HCT116 (cell line): ENCODE measurements at regions not wholly inside any gene's neighbourhood (a gene's known extent, or its start where the extent isn't known, plus 50 kb on each side); places are given as distances from the start of the nearest gene placed in this dataset.

Source experiments
- ATAC-seq: fragments of 200-7000 bp; cut with Tn5 transposase; 2 replicates; pipeline ENCODE4 v1.9.1; 2020; ENCODE audit warnings: mild to moderate bottlenecking, moderate library complexity
- BruUV-seq: library from RNA; stranded (reverse); fragments of 400-500 nt; replicated peaks from 2 replicates; lab custom pipeline; 2021; lab: Mats Ljungman, UMichigan
- CTCF ChIA-PET: fragments of 300-600 bp; sonication (Branson Sonifier 250); formaldehyde crosslinking; loops from one replicate; lab custom pipeline; 2021; ENCODE audit warnings: antibody characterized with exemption; lab: Charles Lee
- POLR2A ChIA-PET: fragments of 300-600, 350-600 bp; sonication (Branson Sonifier 250); formaldehyde crosslinking; loops from one replicate; lab custom pipeline; 2021; ENCODE audit warnings: antibody characterized with exemption; lab: Charles Lee
- RAD21 ChIA-PET, 2 experiments: fragments of 300-600 bp; sonication (Branson Sonifier 250); formaldehyde crosslinking; loops; one replicate each; lab custom pipeline; 2023; ENCODE audit warnings: low total read pairs in 2 of 2; ENCODE audit not compliant: uncharacterized antibody in 2 of 2, unreplicated experiment in 2 of 2, low non-redundant PET in 1 of 2; lab: Charles Lee
- DNase-seq: peaks from one replicate; pipeline ENCODE4 v3.0.0-alpha.2; 2010; ENCODE audit warnings: low read depth, low spot score
- H2AFZ ChIP-seq: fragments of 200-600 bp; shearing (Covaris generic), sonication (generic); 2 replicates; pipeline ENCODE4 v1.6.1; 2017; ENCODE audit warnings: low read depth, mixed run types, mixed read lengths, antibody characterized with exemption, low read length; ENCODE audit not compliant: poor library complexity, severe bottlenecking
- H3K27ac ChIP-seq: 2 replicates; pipeline ENCODE4 v1.5.1; 2012; ENCODE audit warnings: low read depth, low read length
- H3K27me3 ChIP-seq: fragments of 200-600 bp; sonication (generic); 2 replicates; pipeline ENCODE4 v1.6.1; 2016; ENCODE audit warnings: mixed run types, low read length, mixed read lengths; ENCODE audit not compliant: insufficient read depth
- H3K36me3 ChIP-seq, 2 experiments: fragments of 200-500 bp in 1 of 2; fragments of 200-600 bp in 1 of 2; sonication (Bioruptor generic) in 1 of 2; sonication (generic) in 1 of 2; 2 replicates each; pipeline versions ENCODE4 v1.5.1 to v1.6.1; 2014 to 2016; ENCODE audit warnings: low read length in 2 of 2, inconsistent platforms in 1 of 2, mixed read lengths in 1 of 2, mixed run types in 1 of 2; ENCODE audit not compliant: insufficient read depth in 2 of 2, control insufficient read depth in 1 of 2
- H3K4me1 ChIP-seq, 2 experiments: fragments of 200-600 bp in 1 of 2; sonication (generic) in 1 of 2; 2 replicates each; pipeline versions ENCODE4 v1.5.1 to v1.6.1; 2012 to 2017; ENCODE audit warnings: low read length in 2 of 2, inconsistent platforms in 1 of 2, mild to moderate bottlenecking in 1 of 2, mixed read lengths in 1 of 2, mixed run types in 1 of 2, moderate library complexity in 1 of 2; ENCODE audit not compliant: insufficient read depth in 2 of 2, control insufficient read depth in 1 of 2
- H3K4me2 ChIP-seq: fragments of 200-600 bp; sonication (generic); 2 replicates; pipeline ENCODE4 v1.6.1; 2017; ENCODE audit warnings: mixed run types, low read length, mixed read lengths
- H3K4me3 ChIP-seq, 2 experiments: fragments of 200-600 bp in 1 of 2; sonication (generic) in 1 of 2; replicated peaks in 1 of 2; 2 replicates each; pipeline ENCODE4 v1.5.1; 2011 to 2016; ENCODE audit warnings: low read length in 2 of 2, control low read depth in 1 of 2, low read depth in 1 of 2, mild to moderate bottlenecking in 1 of 2, mixed read lengths in 1 of 2, mixed run types in 1 of 2
- H3K79me2 ChIP-seq: fragments of 200-600 bp; sonication (generic); 2 replicates; pipeline ENCODE4 v1.6.1; 2017; ENCODE audit warnings: mild to moderate bottlenecking, mixed run types, low read length, moderate library complexity, mixed read lengths; ENCODE audit not compliant: insufficient read depth
- H3K9ac ChIP-seq: fragments of 200-600 bp; sonication (generic); 2 replicates; pipeline ENCODE4 v1.6.1; 2016; ENCODE audit warnings: low read length, mixed read lengths
- H3K9me2 ChIP-seq: fragments of 200-600 bp; sonication (generic), shearing (Covaris generic); 2 replicates; pipeline ENCODE4 v1.6.1; 2017; ENCODE audit warnings: mixed run types, mild to moderate bottlenecking, moderate library complexity; ENCODE audit not compliant: insufficient read depth
- H3K9me3 ChIP-seq, 2 experiments: fragments of 200-500 bp in 1 of 2; fragments of 200-600 bp in 1 of 2; sonication (Bioruptor generic) in 1 of 2; sonication (generic) in 1 of 2; 2 replicates each; pipeline ENCODE4 v1.6.1; 2014 to 2017; ENCODE audit warnings: low read length in 2 of 2, mixed read lengths in 2 of 2, inconsistent platforms in 1 of 2, low read depth in 1 of 2, mild to moderate bottlenecking in 1 of 2, mixed run types in 1 of 2, moderate library complexity in 1 of 2; ENCODE audit not compliant: control insufficient read depth in 1 of 2, insufficient read depth in 1 of 2
- H4K20me1 ChIP-seq: fragments of 200-600 bp; sonication (generic), shearing (Covaris generic); 2 replicates; pipeline ENCODE4 v1.6.1; 2017; ENCODE audit warnings: mixed run types, mild to moderate bottlenecking, moderate library complexity; ENCODE audit not compliant: insufficient read depth
- ATF3 ChIP-seq: IDR thresholded peaks from 2 replicates; pipeline ENCODE4 v1.6.1; 2012
- EZH2 ChIP-seq: fragments of 200-600 bp; sonication (generic); IDR thresholded peaks from 2 replicates; pipeline ENCODE4 v1.6.1; 2017; ENCODE audit warnings: antibody characterized with exemption, mixed run types
- JUND ChIP-seq: IDR thresholded peaks from 2 replicates; pipeline ENCODE4 v1.6.1; 2012
- MAX ChIP-seq: IDR thresholded peaks from 2 replicates; pipeline ENCODE4 v1.6.1; 2012
- POLR2AphosphoS5 ChIP-seq: IDR thresholded peaks from 2 replicates; pipeline ENCODE4 v1.6.1; 2011; ENCODE audit warnings: mild to moderate bottlenecking, low read depth, low read length, moderate library complexity
- RAD21 ChIP-seq: IDR thresholded peaks from 2 replicates; pipeline ENCODE4 v1.6.1; 2012; ENCODE audit warnings: low read depth, mild to moderate bottlenecking
- SIN3A ChIP-seq: IDR thresholded peaks from 2 replicates; pipeline ENCODE4 v1.6.1; 2012; ENCODE audit warnings: low read depth
- SP1 ChIP-seq: IDR thresholded peaks from 2 replicates; pipeline ENCODE4 v1.6.1; 2012; ENCODE audit warnings: low read depth
- TCF7L2 ChIP-seq: IDR thresholded peaks from 2 replicates; pipeline ENCODE4 v1.7.0; 2011; ENCODE audit warnings: borderline replicate concordance, inconsistent platforms; ENCODE audit not compliant: insufficient read depth, insufficient read length; ENCODE audit errors: extremely low read depth
- ZFX ChIP-seq: fragments of 450-650 bp; IDR thresholded peaks from 2 replicates; pipeline ENCODE4 v1.6.1; 2017
- ZNF274 ChIP-seq: fragments of 200-500 bp; sonication (Bioruptor generic); IDR thresholded peaks from 2 replicates; pipeline ENCODE4 v1.6.1; 2014; ENCODE audit warnings: mild to moderate bottlenecking, low read depth, low read length, inconsistent platforms
- intact Hi-C: fragments of 100-400 bp; cut with micrococcal nuclease; formaldehyde crosslinking; loops from 2 replicates; pipeline ENCODE4 v1.10.0; 2022

GRCh38 chr5:124873713-124874112, 127.3 kb upstream of the ZNF608 start:
- ChIA-PET RAD21 (no interaction called here), POLR2A (no interaction called here), CTCF (no interaction called here)
- no peak overlapping the region for H2AFZ ChIP-seq
- no peaks in the 10 kb centered on the region for H3K36me3 ChIP-seq
- no peaks in the 10 kb centered on the region for H3K27me3 ChIP-seq
- H3K9ac ChIP-seq, result no peak overlapping the region
- H3K4me2 ChIP-seq, result no peak overlapping the region
- intact Hi-C loops, result no loop called here
- H4K20me1 ChIP-seq, result no peaks in the 10 kb centered on the region
- TF ChIP-seq ATF3 (no peak), JUND (no peak), POLR2AphosphoS5 (no peak), ZFX (no peak), MAX (no peak)
- no peak overlapping the region for H3K4me3 ChIP-seq
- DNase-seq (no peak), ATAC-seq (no peak)
- H3K9me2 ChIP-seq, result no peaks in the 10 kb centered on the region
- H3K79me2 ChIP-seq, result no peaks in the 10 kb centered on the region
- no peaks in the 10 kb centered on the region for H3K9me3 ChIP-seq
- no peak overlapping the region for H3K27ac ChIP-seq
- no TSS peak for BruUV-seq
- H3K4me1 ChIP-seq, result no peaks in the 10 kb centered on the region

GRCh38 chr5:124876566-124876965, 130.1 kb upstream of the ZNF608 start:
- Histone ChIP-seq H3K27me3 (no peaks in the 10 kb centered on the region), H3K4me3 (no peak overlapping the region), H3K9ac (no peak overlapping the region)
- intact Hi-C loops, result no loop called here
- no peak for TF ChIP-seq SIN3A
- no peak for TF ChIP-seq SP1
- TF ChIP-seq ZFX, result no peak
- no peak for TF ChIP-seq ZNF274
- no peak for TF ChIP-seq EZH2
- no peak for TF ChIP-seq TCF7L2
- TF ChIP-seq RAD21, result no peak
- TF ChIP-seq, all 23 proteins: peak for 0
- Histone ChIP-seq H3K9me2 (no peaks in the 10 kb centered on the region), H3K27ac (no peak overlapping the region), H3K4me2 (no peak overlapping the region), H3K4me1 (no peaks in the 10 kb centered on the region), H3K36me3 (no peaks in the 10 kb centered on the region), H4K20me1 (no peaks in the 10 kb centered on the region), H3K79me2 (no peaks in the 10 kb centered on the region), H2AFZ (no peak overlapping the region), H3K9me3 (no peaks in the 10 kb centered on the region)
- DNase-seq, result no peak
- CTCF ChIA-PET, result no interaction called here
- no peak for ATAC-seq
- no TSS peak for BruUV-seq
- RAD21 ChIA-PET, result no interaction called here
- POLR2A ChIA-PET, result no interaction called here
